HK-2 (cell line): ENCODE measurements at regions not wholly inside any gene's neighbourhood (a gene's known extent, or its start where the extent isn't known, plus 50 kb on each side); places are given as distances from the start of the nearest gene placed in this dataset.

ENCODE experiments used
- DNase-seq: peaks from one replicate; pipeline ENCODE4 v3.0.0-alpha.2; 2018; ENCODE audit not compliant: unreplicated experiment

DNA sequence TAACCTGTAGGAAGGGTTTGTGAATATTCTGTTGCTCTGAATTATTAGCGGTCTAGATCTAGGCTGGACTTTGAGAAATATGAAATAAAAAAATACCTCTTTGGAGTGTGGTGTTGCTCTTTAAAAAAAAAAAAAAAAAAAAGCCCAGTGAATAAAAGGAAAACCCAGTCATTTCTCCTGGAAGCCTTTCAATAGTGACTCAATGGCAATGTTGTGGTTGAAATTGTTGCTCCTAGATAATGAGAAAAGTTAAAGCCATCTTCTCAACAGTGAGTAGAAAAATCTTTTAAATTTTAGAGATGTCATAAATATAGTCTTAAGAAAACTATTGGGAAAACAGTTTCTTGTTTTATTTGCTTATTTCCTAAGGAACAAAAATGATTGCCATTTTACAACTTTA, 135.3 kb downstream of the RFC3 start:
- no peak for DNase-seq

DNA sequence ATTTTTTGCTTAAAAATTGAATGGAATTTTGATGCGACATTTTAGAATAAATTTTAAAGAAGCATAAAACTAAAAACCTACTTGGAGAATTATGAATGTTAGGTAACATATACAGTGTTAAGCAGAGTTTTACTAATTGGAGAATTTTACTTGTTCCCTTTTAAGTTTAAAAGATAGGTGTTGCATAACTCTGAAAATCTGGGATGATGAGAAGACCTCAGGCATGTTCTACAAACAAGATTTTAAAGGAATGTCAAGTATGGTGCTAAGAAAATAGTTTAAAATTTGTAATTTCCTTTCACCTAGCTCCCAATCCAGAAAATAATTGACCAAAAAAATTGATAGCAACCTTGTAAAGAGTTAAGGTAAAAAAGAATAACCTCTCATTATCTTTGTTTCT, 135.8 kb downstream of the RFC3 start:
- DNase-seq = no peak

DNA sequence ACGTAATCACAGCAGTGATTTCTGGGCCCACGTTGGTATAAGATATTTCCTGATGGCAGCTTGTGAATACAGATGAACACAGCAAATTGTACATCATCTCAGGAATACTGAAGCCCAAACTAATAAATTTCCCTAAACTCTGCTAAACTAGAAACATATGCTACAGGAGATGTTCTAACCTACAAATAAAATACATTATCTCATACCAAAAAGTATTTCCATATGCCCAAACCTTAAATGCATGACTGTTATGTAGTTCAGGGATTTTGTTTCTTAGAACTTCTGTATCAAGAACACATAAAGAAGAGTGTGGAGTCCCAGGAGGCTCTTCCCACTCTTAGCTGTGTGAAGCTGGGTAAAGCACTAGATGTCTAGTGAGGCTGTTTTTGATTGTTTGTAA, 138.4 kb downstream of the RFC3 start:
- DNase-seq = no peak

DNA sequence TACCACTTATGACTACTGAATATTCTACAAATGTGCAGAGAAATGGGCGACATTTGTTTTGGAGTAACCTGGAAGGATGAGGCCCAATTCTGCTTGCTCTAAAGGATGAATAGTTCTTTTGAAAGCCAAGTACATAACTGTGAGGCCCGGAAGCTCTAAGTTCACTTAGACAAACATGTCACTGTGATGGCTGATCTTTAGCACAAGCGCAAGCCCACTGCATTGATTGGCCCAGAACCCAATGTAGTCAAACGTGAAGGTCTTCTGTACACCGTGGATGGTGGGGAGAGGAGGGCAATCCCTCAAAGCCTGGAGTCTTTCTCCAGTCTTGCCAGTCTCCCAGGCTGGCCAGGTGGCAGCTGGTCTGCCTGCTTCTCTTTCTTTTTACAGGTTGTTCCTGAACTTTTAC, 139.6 kb downstream of the RFC3 start:
- no peak for DNase-seq

DNA sequence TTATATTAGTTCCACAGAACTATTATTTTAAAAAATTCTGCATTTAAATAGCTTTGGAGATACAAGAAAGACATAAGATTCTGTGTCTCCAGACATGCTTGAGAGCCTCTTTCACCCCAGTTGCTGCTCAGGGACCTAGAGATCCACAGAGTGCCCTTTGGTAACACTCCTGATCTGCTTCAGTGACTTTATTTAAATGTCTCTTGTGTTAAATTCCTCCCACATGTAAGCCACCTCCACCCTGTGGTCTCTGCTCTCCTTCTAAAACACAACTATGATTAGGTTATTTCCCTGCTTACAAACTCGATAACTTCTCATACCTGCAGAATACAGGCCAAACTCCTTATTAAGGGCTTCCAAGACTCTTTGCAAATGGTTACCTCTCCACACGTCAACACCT, 141.0 kb downstream of the RFC3 start:
- no peak for DNase-seq

DNA sequence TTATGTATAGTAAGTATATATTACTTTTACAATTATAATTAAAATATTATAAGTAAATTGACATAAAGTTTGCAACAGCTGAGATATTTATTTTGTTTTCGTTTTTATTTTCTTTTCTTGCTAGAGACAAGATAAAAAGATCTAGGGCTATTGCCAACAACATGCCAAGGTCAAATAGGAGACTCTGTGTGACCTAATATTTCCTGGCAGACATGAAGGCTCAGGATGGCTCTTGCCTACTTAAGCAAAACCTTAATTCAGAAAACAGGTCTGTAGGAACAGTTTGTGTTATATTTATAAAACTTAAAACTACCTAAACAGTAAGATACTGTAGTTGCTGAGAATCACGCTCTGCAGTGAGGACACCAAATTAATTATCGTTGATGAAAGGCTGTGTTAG, 145.2 kb downstream of the RFC3 start:
- no peak for DNase-seq

DNA sequence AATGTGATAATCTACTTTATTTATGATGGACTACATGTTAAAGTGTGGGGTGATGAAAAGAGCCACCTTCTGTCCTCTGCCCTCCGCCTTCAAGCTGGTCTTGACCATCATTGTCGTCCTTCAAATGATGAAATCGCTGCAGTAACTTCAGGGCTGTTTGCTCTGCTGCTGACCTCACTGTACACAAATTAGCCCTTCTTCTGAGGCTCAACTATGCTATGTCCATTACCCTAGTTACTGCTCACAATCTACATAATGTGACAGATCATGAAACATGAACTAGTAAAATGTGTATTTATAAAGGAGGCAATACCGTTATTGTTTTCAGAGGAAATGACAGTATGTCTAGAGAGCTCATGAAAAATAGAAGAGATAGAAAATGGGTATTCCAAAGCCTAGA, 145.9 kb downstream of the RFC3 start:
- DNase-seq = no peak

DNA sequence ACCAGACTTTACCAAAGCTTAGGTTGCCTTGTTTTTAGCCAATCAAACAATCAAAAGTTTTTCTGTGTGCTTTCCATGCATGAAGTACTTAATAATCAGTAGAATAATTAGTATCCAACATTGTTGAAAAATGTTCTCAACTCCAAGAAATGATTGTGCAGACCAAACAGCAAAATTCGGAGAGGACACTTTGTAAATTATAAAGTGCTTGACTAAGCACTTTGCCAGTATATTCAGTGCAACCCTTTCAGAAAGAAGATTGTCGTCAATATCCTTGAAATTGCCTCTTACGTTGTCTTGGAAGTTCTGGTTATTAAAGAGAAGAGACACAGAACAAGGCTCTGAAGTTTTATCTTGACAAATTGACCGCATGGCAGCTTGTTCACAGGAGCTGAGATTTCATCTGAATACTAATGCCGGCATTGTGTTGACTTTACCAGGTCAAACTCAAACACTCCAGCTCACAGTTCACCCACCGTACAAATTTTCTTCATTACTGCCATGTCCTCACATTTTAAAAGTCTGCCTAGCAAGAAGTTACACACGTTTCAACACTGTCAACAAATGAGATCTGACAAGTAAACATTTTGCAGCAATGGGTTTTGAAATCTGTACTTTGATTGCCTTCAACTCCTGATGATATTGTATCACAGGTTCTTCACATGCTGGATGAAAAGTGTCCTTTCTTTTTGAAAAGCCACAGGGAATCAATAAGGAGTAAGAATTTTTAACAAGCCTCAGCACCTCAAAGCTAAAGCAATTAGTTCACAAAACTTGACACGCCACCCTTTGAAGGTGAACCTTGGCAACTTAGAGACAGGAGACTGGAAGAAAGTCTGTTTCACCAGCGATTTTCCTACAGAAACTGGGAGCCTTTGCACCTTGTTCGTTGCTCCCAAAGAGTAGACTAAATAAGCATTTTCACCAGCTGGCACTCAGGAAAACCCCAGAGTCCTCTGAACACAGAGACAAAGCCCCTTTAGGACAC, 150.9 kb downstream of the RFC3 start:
- DNase-seq = no peak

DNA sequence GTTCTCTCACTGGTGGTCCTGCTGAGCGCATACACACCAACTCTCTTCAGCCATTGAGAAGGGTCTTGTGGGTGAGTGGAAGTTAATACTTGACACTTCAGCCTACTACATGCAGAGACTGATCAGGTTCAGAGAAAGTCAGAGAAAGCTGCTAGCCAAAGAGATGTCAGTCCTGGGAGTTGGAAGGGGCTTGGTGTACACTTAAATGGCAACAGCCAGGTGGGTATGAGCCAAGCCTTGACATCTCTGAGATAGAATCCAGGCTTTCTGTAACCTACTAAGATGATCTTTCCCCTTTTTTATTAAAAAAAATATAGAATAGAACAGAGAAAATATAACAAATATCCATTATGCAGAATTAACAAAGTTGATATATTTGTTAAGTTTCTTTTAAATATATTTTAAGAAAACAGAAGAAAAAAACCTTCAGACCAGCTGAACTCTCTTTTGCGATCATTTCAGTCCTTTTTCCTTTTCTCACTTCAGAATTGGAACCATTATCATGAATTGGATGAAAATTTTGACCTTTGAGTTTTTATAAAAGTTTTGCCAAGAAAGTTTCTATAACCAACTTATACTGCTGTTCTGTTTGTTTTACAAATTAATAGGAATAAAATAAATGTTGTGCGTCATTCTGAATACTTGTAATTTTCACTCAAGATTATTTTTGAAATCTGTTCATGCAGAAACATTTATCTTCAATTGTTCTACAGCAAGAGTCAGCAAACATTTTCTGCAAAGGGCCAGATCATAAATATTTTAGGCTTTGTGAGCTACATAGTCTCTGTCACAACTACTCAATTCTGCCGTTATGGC, 153.0 kb downstream of the RFC3 start:
- DNase-seq = no peak

DNA sequence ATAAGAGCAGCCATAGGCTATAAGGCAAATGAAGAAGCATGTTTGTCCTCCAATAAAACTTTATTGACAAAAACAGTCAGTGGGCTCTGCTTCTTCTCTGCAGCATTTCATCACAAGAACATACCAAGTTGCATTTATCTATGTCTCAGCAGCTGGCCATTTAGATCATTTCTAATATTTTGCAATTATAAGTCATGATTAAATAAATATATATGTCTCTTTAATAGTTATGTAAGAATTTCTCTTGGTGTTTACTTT, 153.5 kb downstream of the RFC3 start:
- no peak for DNase-seq

DNA sequence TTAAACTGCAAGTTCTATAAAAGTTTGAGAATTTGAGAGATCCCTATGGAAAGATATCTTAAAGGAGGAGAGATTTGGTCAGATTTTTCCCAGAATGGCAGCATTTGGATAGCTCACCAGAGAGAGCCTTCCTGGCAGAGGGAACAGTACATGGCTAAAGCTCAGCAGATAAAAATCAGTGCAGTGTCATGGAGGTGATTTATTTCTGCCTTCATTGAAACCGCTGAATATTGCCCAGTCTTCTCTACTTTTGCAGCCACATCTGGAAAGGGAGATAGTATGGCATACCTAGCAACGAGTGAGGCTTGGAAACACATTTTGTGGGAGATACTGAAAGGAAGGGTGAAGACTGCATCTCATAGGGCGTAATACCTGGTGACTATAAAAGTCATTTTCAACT, 155.2 kb downstream of the RFC3 start:
- no peak for DNase-seq

DNA sequence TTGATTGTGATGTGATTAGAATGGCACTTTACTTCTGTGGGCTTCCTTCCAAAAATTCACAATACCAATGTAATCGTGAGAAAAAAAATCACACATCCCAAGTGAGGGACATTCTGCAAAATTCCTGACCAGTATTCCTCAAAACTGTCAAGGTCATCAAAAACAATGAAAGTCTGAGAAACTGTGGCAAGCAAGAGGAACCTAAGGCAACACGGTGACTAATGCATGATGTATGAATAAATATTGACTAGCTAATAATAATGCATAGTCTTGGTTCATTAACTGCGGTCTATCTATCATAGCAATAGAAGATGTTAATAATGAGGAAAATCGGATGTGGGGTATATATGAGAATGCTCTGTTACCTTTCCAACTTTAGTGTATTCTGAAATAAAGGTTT, 159.0 kb downstream of the RFC3 start:
- DNase-seq = no peak

DNA sequence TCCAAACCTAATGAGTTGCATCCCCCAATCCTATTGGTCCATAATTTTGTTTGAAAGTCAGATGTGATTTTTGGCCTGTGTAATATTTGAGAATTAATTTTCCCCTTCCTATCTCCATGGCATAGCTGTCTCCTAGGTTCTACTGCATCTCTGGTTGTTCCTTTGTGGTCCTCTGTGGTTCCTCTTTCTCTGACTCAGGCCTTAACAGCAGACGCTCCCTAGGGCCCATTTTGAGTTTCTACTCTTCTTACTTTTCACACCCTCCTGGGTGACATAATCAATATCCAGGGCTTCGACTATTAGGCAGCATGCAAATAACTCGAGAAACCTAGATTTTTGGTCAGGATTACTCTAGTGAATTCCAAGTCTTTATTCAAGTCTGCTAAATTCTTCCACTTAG, 160.7 kb downstream of the RFC3 start:
- no peak for DNase-seq

DNA sequence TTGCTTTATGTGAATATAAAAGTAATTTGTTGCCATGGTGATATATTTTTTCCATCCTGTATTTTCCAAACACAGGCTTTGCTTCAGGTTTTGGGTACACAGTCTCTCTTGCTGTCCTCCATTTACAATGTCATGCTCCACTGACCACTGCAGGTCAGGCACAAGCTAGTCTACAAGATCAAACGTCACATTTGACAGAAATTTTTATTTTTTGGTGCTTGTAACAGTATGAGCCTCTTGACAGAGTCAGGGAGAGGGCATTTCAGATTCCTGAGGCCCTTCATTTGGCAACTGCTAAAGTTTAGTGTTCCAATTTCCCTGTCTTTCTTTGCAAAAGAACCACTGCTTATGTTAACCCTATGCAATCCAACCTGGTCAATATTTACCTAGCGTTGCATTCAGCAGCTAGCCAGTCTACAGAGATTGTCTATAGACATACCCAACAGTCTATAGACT, 175.0 kb downstream of the RFC3 start:
- DNase-seq = no peak

DNA sequence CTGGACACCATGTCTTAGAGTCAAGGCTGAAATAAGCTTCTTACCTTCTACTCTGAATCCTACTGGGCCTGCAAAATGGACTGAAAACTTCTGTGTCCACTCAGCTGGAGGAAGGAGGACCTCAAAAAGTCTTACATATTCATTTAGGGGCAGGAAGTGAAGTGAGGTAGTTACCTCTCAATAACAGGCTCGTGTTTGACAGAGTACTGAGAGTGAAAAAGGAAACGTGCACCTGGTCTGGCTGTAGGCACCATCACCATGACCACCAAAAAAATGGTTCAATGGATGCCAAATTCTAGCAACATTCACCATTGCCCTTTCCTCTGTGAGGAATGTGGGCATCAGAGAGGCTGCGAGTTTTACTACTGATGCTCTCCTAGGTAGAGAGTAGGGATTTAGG, 176.2 kb downstream of the RFC3 start:
- DNase-seq = no peak

DNA sequence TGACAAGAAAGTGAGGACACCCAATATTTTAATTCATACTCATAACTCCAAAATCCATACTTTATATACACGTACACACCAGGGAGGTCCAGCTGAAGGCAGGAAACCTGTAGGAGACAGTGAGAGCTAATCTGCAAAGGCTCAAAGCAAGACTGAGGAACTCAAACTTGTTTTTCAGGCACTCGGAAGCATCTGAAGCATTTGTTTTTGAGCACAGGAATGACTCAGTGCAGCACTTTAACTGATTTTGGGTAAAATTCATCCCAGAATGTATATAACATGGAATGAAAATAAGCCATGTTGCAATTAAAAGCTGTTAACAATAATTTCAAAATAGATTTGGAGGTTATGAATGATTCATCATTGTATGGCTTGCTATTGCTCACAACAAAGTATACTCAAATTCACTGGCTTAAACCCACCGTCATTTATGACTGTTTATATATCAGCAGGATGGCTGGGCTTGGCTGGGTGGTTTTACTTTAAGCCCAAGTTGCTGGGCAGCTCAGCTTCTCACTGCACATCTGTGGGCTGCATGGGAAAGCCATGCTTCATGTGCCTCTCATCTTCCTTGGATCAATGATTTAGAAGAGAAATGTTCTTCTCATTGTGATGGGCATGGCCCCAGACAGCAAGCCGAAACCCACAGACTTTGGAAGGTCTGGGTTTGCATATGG, 177.0 kb downstream of the RFC3 start:
- no peak for DNase-seq

DNA sequence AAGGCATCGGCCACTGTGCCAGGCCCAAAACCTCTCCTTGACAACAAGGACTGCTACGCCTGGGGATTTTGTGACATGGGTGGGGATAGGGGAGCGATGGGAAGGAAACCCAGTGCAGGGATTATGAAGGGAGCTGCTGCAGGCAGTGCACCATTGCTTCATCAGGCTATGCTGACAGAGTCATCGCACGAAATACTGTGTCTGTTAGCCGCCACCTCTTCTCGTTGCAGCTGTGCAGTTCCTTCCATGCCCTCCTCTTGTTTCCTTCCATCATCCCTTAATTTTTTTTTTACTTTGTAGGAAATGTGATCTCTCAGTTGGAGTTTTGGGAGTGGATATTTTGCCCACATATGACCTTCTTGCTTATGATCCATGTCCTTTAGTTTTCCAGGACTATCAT, 178.7 kb downstream of the RFC3 start:
- no peak for DNase-seq

DNA sequence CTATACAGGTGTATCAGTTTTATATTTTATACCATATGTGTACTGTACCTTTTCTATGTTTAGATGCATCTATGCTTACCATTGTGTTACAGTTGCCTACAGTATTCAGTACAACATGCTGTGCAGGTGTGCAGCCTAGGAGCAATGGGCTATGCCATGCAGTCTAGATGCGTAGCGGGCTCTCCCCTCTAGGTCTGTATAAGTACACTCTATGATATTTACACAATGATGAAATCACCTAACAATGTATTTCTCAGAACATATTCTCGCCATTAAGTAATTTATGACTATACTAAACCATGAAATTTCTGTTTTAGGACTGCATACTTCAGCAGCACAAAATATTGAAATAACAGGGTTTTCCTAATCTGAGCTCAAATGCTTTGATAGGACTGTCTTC, 179.6 kb downstream of the RFC3 start:
- no peak for DNase-seq

DNA sequence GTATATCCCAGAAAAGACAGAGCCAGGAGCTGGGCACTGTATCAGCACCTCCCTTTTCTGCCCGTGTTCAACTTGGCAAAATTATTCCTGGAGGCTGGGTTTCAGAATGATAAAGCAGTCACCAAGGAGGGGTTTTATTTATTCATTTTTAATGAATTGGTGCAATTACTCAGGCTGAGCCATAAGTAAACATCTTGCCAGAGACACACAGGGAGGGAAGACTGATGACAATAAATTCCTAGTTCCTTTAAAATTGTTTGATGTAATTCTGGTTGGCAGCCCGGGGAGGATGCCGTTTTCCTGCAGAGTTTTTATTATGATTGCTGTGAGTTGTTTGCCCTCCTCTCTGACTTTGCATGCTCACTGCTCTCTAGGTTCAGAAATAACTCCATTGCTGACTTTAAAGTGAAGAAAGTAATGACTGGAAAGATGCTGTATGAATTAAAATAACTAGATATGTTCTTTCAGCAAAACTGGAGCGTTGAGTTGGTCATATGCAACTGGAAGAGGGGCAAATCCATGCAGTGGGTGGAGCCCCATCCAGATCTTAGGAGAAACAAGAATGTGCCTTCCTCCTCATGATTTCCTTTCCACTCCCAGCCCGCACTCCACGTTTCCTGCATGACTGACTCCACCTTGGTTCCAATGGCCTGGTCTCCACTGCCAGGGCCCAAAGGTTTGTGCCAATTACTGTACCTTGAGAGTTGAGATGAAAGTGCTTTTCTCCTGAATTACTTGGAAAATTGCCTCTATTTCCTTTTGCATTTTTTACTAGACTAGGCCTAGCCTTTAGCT, 182.1 kb downstream of the RFC3 start:
- DNase-seq = no peak

DNA sequence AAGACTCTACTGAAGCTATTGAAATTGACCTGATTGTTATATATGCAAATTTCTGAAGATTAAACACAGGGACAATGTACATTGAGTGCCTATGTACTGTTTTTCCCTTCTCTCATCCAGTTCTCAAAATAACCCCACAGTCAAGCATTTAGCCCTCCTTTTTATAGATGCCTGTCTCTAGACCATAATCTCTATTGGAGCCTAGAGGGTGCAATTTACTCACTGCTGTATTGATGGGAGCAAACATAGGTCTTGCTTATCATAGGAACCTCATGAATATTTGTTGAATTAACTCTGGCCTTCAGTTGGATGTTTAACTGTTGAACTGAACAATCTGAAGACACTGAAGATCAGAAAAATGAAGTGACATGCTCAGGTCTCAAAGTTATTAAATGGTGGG, 183.0 kb downstream of the RFC3 start:
- no peak for DNase-seq

DNA sequence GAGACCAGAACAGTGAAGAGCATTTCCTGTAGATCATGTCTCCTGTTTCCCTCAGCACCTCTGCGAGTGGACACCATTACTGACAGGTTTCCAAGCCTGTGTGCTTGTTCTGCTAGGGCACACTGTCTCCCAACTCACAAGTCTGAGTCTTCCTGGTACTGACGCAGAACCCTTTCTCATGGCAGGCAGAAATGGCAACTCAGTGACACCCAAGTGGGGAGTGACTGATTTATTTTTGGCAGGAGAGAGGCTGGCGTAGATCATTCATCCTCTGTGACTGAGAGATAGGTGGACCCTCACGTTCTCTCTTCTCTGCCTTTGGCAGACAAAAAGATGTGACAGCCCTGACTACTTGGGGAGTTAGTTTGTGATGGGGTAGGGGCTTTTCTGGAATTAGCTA, 183.4 kb downstream of the RFC3 start:
- no peak for DNase-seq

DNA sequence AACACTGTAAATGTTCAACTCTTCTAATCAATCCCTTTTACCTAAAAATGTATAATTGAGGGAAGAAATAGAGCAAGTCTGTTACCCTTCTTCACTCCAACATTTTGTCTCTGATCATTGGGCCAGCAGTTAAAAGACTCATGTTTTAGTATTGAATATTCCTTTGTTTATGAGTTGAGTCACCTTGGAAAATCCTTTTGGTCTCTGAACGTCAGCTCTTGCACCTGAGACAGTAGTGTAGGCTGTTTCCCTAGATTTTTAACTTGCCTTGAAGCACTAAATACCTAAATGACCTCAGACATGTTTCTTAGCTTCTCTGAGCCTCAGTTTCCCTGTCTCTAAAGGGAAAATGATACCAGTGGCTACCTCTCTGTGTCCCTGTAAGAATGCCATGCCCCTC, 184.2 kb downstream of the RFC3 start:
- DNase-seq = no peak
